H1 (cell line): ENCODE measurements at regions not wholly inside any gene's neighbourhood (a gene's known extent, or its start where the extent isn't known, plus 50 kb on each side); places are given as distances from the start of the nearest gene placed in this dataset.

ENCODE experiments used
- CTCF ChIA-PET: fragments of 300-600 bp; sonication (Branson Sonifier 250); formaldehyde crosslinking; loops from one replicate; lab custom pipeline; 2021; ENCODE audit not compliant: partially characterized antibody; lab: Charles Lee
- POLR2A ChIA-PET: fragments of 300-600 bp; sonication (Branson Sonifier 250); formaldehyde crosslinking; loops from one replicate; lab custom pipeline; 2021; ENCODE audit warnings: inconsistent platforms; ENCODE audit not compliant: partially characterized antibody; lab: Charles Lee
- DNase-seq, 2 experiments: peaks; one replicate each; pipeline versions ENCODE4 v3.0.0 to v3.0.0-alpha.2; 2010 to 2022; ENCODE audit warnings: low spot score in 2 of 2, low read depth in 1 of 2, mixed read lengths in 1 of 2
- FAIRE-seq: peaks from 2 replicates; lab custom pipeline; 2011; peaks lifted over from hg19 to GRCh38; lab: Jason Lieb, UNC
- H2AFZ ChIP-seq: 2 replicates; pipeline ENCODE4 v1.8.1; 2012; ENCODE audit warnings: low read length, inconsistent platforms
- H2AK5ac ChIP-seq: 2 replicates; pipeline ENCODE4 v1.6.1; 2013; ENCODE audit warnings: low read depth, low read length
- H2BK120ac ChIP-seq: replicated peaks from 2 replicates; pipeline ENCODE3; 2013; ENCODE audit warnings: low read depth, low read length, inconsistent platforms
- H2BK12ac ChIP-seq: 2 replicates; pipeline ENCODE4 v1.6.1; 2013; ENCODE audit warnings: low read depth, low read length
- H2BK15ac ChIP-seq: 2 replicates; pipeline ENCODE4 v1.6.1; 2013; ENCODE audit warnings: low read length
- H2BK20ac ChIP-seq: 2 replicates; pipeline ENCODE4 v1.6.1; 2013; ENCODE audit warnings: low read length
- H2BK5ac ChIP-seq: 2 replicates; pipeline ENCODE4 v1.6.1; 2013; ENCODE audit warnings: low read depth, low read length
- H3K14ac ChIP-seq: 2 replicates; pipeline ENCODE4 v1.6.1; 2013; ENCODE audit warnings: inconsistent platforms; ENCODE audit not compliant: insufficient read length
- H3K18ac ChIP-seq: 2 replicates; pipeline ENCODE4 v1.6.1; 2013; ENCODE audit warnings: low read length; ENCODE audit errors: extremely low read depth
- H3K23ac ChIP-seq: 2 replicates; pipeline ENCODE4 v1.6.1; 2013; ENCODE audit warnings: inconsistent platforms; ENCODE audit not compliant: insufficient read length
- H3K23me2 ChIP-seq: 2 replicates; pipeline ENCODE4 v1.6.1; 2013; ENCODE audit warnings: low read depth, low read length
- H3K27ac ChIP-seq: 2 replicates; pipeline ENCODE4 v1.6.1; 2011; ENCODE audit warnings: low read depth, low read length, inconsistent platforms
- H3K27me3 ChIP-seq, 4 experiments: replicated peaks in 1 of 4; 1 replicate in 1 of 4; 2 replicates in 3 of 4; pipeline versions ENCODE4 v1.6.1 to v1.8.1; 2011 to 2013; ENCODE audit warnings: low read length in 3 of 4, mild to moderate bottlenecking in 3 of 4, inconsistent platforms in 2 of 4, mixed read lengths in 2 of 4, moderate library complexity in 1 of 4; ENCODE audit not compliant: control insufficient read depth in 3 of 4, insufficient read depth in 3 of 4; ENCODE audit errors: extremely low read depth in 1 of 4
- H3K36me3 ChIP-seq, 4 experiments: 2 replicates each; pipeline versions ENCODE4 v1.6.1 to v1.8.1; 2011 to 2013; ENCODE audit warnings: mild to moderate bottlenecking in 4 of 4, low read length in 3 of 4, moderate library complexity in 2 of 4, control low read depth in 1 of 4, inconsistent platforms in 1 of 4; ENCODE audit not compliant: insufficient read depth in 4 of 4, control insufficient read depth in 2 of 4
- H3K4ac ChIP-seq: replicated peaks from 2 replicates; pipeline ENCODE3; 2013; ENCODE audit warnings: low read length, low read depth, mixed read lengths, inconsistent platforms; ENCODE audit not compliant: insufficient read length
- H3K4me1 ChIP-seq, 4 experiments: replicated peaks in 1 of 4; 1 replicate in 1 of 4; 2 replicates in 3 of 4; pipeline versions ENCODE4 v1.6.1 to v1.8.1; 2011 to 2013; ENCODE audit warnings: low read length in 3 of 4, inconsistent platforms in 2 of 4, mixed read lengths in 1 of 4; ENCODE audit not compliant: insufficient read depth in 4 of 4, control insufficient read depth in 3 of 4
- H3K4me2 ChIP-seq, 2 experiments: 2 replicates each; pipeline versions ENCODE4 v1.6.1 to v1.8.1; 2011 to 2013; ENCODE audit warnings: low read depth in 2 of 2, low read length in 2 of 2, control low read depth in 1 of 2, inconsistent platforms in 1 of 2, mild to moderate bottlenecking in 1 of 2; ENCODE audit not compliant: insufficient read depth in 1 of 2
- H3K4me3 ChIP-seq, 4 experiments: fragments of 200-600, 300-600 bp in 1 of 4; sonication (generic), shearing (Covaris generic), sonication (Bioruptor Twin) in 1 of 4; 2 replicates each; pipeline versions ENCODE4 v1.5.1 to v1.8.1; 2011 to 2016; ENCODE audit warnings: low read length in 4 of 4, low read depth in 3 of 4, control low read depth in 2 of 4, inconsistent platforms in 2 of 4, mild to moderate bottlenecking in 2 of 4, mixed read lengths in 1 of 4, moderate library complexity in 1 of 4; ENCODE audit not compliant: insufficient read depth in 2 of 4; ENCODE audit errors: extremely low read depth in 1 of 4
- H3K56ac ChIP-seq: replicated peaks from 2 replicates; pipeline ENCODE3; 2013; ENCODE audit warnings: low read depth, mild to moderate bottlenecking, mixed read lengths, low read length, inconsistent platforms; ENCODE audit not compliant: insufficient read length
- H3K79me1 ChIP-seq: 2 replicates; pipeline ENCODE4 v1.6.1; 2013; ENCODE audit warnings: low read depth, low read length, control low read depth
- H3K79me2 ChIP-seq, 2 experiments: 2 replicates each; pipeline versions ENCODE4 v1.6.1 to v1.8.1; 2012 to 2013; ENCODE audit warnings: low read length in 2 of 2, mild to moderate bottlenecking in 2 of 2, inconsistent platforms in 1 of 2; ENCODE audit not compliant: insufficient read depth in 2 of 2, control insufficient read depth in 1 of 2
- H3K9ac ChIP-seq, 4 experiments: replicated peaks in 1 of 4; 1 replicate in 1 of 4; 2 replicates in 3 of 4; pipeline versions ENCODE4 v1.6.1 to v1.8.1; 2011 to 2013; ENCODE audit warnings: low read depth in 3 of 4, low read length in 3 of 4, control low read depth in 2 of 4, mild to moderate bottlenecking in 2 of 4, moderate library complexity in 2 of 4, inconsistent platforms in 1 of 4; ENCODE audit errors: extremely low read depth in 1 of 4
- H3K9me3 ChIP-seq, 2 experiments: 2 replicates each; pipeline versions ENCODE4 v1.6.1 to v1.8.1; 2012 to 2013; ENCODE audit warnings: mild to moderate bottlenecking in 2 of 2, moderate library complexity in 2 of 2, control low read depth in 1 of 2, inconsistent platforms in 1 of 2, low read depth in 1 of 2, low read length in 1 of 2, mixed read lengths in 1 of 2; ENCODE audit not compliant: insufficient read depth in 2 of 2
- H4K20me1 ChIP-seq, 2 experiments: replicated peaks in 1 of 2; 2 replicates each; pipeline versions ENCODE3 to v1.8.1; 2011 to 2013; ENCODE audit warnings: inconsistent platforms in 2 of 2, low read length in 2 of 2, mild to moderate bottlenecking in 1 of 2; ENCODE audit not compliant: insufficient read depth in 2 of 2, control insufficient read depth in 1 of 2
- H4K5ac ChIP-seq: 2 replicates; pipeline ENCODE4 v1.6.1; 2013; ENCODE audit warnings: low read length, low read depth, mixed read lengths, inconsistent platforms; ENCODE audit not compliant: insufficient read length
- H4K8ac ChIP-seq: 2 replicates; pipeline ENCODE4 v1.8.0; 2013; ENCODE audit warnings: mild to moderate bottlenecking, moderate library complexity, low read length, inconsistent platforms; ENCODE audit not compliant: insufficient read depth; ENCODE audit errors: extremely low read depth
- H4K91ac ChIP-seq: replicated peaks from 2 replicates; pipeline ENCODE3; 2013; ENCODE audit warnings: low read length, mixed read lengths, inconsistent platforms; ENCODE audit not compliant: insufficient read length
- SIRT6 ChIP-seq: IDR thresholded peaks from one replicate; pipeline ENCODE4 v1.7.1; 2012; ENCODE audit warnings: low read length, inconsistent platforms
- SRF ChIP-seq: IDR thresholded peaks from 2 replicates; pipeline ENCODE4 v1.6.1; 2011; ENCODE audit warnings: mild to moderate bottlenecking, low read depth, low read length, moderate library complexity
- WGBS, 2 experiments: shearing (Covaris generic) in 1 of 2; methylation state at CpG; one replicate each; pipeline versions ENCODE4 v1.1.6 to v1.1.7; 2013 to 2015; ENCODE audit warnings: low lambda C conversion rate in 2 of 2, mixed read lengths in 2 of 2, inconsistent platforms in 1 of 2, low coverage in 1 of 2, missing lambda C conversion rate in 1 of 2; ENCODE audit not compliant: insufficient replicate concordance in 2 of 2, insufficient coverage in 1 of 2, insufficient read length in 1 of 2; ENCODE audit errors: extremely low coverage in 1 of 2, missing lambda C conversion rate in 1 of 2; 5-methylcytosine and 5-hydroxymethylcytosine counted together
- TF ChIP-seq, protein P1 (sequence below): IDR thresholded peaks from 2 replicates; pipeline ENCODE4 v1.6.1; 2012; ENCODE audit warnings: inconsistent platforms
- TF ChIP-seq, protein P2 (sequence below): IDR thresholded peaks from 2 replicates; pipeline ENCODE4 v1.6.1; 2012; ENCODE audit warnings: inconsistent platforms

DNA sequence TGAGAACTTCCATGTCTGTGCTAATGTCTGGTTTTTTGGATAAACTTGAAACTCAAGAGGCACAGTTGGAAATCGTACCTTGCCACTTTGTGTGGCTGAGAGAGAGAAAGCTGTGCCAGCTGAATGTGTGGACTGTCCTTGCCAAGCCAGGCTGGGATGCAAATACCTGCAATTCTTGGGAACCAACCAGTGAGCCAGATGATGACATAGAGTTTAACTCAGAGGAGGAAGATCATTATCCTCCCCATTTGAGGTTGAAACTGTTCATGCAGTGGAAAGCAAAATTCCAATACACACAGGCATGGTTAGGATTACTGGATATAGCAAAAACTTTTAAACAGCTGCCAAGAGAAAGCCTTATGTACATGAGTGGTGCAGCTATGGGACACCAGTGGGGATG lies 451.4 kb upstream of the NPAP1 start:
- H3K9me3 ChIP-seq = peaks cover 15 to 30% of the 10 kb centered on the region in 2 experiments
- POLR2A ChIA-PET = no interaction called here
- no peak overlapping the region for H3K56ac ChIP-seq
- H3K36me3 ChIP-seq = no peaks in the 10 kb centered on the region
- H2BK12ac ChIP-seq = no peak overlapping the region
- peaks cover 0 to 1% (median 0%) of the 10 kb centered on the region in 4 experiments; a peak in 1 of 7 replicates for H3K27me3 ChIP-seq
- H3K4ac ChIP-seq = no peak overlapping the region
- H3K9ac ChIP-seq = no peak overlapping the region
- FAIRE-seq = peak; percentile 19
- H4K20me1 ChIP-seq = no peaks in the 10 kb centered on the region
- no peak overlapping the region for H2AFZ ChIP-seq
- no peaks in the 10 kb centered on the region for H3K4me1 ChIP-seq
- no peak overlapping the region for H2BK5ac ChIP-seq
- no peak overlapping the region for H2BK15ac ChIP-seq
- H3K14ac ChIP-seq = no peak overlapping the region
- DNase-seq = no peak
- no peak overlapping the region for H3K4me3 ChIP-seq
- no peak overlapping the region for H2BK120ac ChIP-seq
- no peak overlapping the region for H3K27ac ChIP-seq
- no peaks in the 10 kb centered on the region for H3K23me2 ChIP-seq
- no peak overlapping the region for H3K23ac ChIP-seq
- H4K5ac ChIP-seq = no peak overlapping the region
- H2BK20ac ChIP-seq = no peak overlapping the region
- no peaks in the 10 kb centered on the region for H3K79me1 ChIP-seq
- H3K4me2 ChIP-seq = no peak overlapping the region
- no peak overlapping the region for H4K8ac ChIP-seq
- no peak overlapping the region for H3K18ac ChIP-seq
- CTCF ChIA-PET = no interaction called here
- H4K91ac ChIP-seq = no peak overlapping the region
- no peaks in the 10 kb centered on the region for H3K79me2 ChIP-seq
- no peak overlapping the region for H2AK5ac ChIP-seq
- 100% methylated on average over 1 of the region's 1 CpG; no CpG with 5 or more reads in 1 of the 2 experiments for WGBS, 2 experiments
- TF ChIP-seq, protein P1, sequence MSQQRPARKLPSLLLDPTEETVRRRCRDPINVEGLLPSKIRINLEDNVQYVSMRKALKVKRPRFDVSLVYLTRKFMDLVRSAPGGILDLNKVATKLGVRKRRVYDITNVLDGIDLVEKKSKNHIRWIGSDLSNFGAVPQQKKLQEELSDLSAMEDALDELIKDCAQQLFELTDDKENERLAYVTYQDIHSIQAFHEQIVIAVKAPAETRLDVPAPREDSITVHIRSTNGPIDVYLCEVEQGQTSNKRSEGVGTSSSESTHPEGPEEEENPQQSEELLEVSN = no peak
- TF ChIP-seq SRF (no peak), SIRT6 (no peak)
- TF ChIP-seq, protein P2, sequence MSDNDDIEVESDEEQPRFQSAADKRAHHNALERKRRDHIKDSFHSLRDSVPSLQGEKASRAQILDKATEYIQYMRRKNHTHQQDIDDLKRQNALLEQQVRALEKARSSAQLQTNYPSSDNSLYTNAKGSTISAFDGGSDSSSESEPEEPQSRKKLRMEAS = no peak
